SH-SY5Y (cell line): ENCODE measurements at regions not wholly inside any gene's neighbourhood (a gene's known extent, or its start where the extent isn't known, plus 50 kb on each side); places are given as distances from the start of the nearest gene placed in this dataset.

Experiments
- GATA2 ChIP-seq: IDR thresholded peaks from 2 replicates; pipeline ENCODE4 v1.6.1; 2011; ENCODE audit warnings: mild to moderate bottlenecking, low read depth, low read length
- GATA3 ChIP-seq: IDR thresholded peaks from 2 replicates; pipeline ENCODE4 v1.6.1; 2011; ENCODE audit warnings: low read depth, mild to moderate bottlenecking, low read length, moderate library complexity

DNA sequence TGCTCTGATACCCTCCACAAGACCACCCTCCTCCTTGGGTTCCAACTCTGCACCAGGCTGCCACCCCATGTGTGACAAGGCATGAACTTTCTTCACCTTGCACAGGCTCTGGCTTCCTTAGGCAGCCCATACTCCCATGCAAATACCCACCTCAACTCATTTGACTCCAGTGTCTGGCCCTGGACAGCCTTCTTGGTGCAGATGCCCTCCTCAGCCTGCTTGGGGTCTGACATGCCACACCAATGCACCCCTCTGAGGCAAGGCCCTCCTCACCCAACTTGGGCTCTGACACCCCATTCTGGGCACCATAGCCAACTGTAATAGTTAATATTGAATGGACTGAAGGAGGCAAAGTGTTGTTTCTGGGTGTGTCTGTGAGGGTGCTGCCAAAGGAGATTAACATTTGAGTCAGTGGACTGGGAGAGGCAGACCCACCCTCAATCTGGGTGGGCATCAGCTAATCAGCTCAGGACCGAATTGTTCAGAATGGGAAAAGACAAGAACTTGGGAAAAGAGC, 115.0 kb upstream of the EPB41L4A start:
- TF ChIP-seq GATA3 (no peak), GATA2 (no peak)

DNA sequence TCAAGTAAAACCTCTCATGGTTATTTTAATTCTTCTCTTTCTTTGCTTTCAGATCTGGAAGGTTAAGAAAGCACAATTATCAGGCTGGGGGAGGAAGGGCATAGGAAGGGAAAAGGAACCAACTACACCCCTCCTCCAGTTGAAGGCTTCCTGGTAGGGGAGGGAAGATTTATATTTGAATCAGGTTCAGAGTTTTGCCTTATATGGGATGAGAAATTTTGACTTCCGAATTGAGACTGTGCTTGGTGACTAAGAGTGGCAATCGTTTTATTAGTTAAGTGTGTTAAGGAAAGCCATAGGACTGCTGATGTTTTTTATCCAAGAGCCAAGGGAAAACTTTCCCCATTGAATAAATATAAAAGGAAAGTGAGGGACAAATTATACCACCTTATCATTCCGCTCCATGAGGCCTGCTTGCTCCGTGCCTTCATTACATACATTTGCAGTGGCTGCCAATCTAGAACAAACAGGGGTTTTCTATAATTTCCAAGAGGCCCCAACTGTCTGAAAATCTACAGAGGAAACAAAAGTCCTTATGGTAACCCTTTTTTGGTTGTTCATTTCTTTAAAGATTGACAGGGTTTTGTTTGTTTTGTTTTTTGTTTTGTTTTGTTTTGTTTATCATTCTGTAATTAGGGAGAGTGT, 115.7 kb upstream of the EPB41L4A start:
- TF ChIP-seq GATA3: no peak
- TF ChIP-seq GATA2: no peak

DNA sequence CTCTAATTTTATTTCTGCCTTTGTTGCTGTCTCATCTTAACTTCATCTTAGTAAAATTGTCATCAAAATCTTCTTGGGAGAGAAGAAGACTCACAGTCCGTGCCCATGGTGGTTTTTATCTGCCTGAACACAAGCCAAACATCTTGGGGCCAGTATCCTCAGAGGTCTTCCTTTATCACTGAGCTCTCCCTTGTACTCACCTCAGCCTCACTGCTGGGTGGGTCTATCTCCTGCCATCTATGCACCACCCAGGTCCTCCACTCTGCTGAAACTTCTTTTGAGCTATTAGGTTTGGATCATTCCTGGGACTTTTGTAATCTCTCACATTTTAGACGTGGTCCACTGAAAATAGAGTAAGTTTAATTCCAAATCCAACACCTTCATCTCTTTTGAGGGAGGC, 116.3 kb upstream of the EPB41L4A start:
- TF ChIP-seq GATA3: no peak
- no peak for TF ChIP-seq GATA2

DNA sequence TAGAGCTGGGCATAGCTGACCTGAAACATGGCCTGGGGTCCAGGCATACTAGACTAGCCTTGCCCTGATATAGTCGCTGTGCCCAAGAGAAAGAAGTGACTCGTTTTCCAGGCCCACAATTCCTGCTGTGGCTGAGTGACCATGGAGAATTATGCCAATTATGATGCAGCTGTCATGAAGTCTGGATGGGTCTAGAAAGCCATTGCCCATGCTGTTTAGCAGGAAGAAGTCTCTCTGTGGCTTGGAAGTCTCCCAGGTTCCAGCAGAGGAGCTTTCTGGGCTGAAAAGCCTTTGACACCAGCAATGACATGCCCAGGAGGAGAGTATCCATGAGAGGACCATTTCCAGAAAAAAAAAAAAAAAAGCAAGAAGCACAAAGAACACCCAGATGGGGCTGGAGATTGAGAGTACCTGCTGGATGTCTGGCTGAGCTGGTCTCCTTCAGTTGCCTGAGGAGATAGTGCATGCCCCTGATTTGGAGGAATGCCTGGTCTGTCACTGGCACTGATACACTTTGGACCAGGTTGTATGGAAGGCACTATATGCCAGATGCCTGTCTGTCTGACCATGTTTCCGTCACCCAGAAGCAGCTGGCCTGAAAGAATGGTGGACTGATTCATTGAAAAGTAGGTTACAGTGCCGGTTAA, 128.0 kb upstream of the EPB41L4A start:
- TF ChIP-seq GATA3 (no peak), GATA2 (no peak)

DNA sequence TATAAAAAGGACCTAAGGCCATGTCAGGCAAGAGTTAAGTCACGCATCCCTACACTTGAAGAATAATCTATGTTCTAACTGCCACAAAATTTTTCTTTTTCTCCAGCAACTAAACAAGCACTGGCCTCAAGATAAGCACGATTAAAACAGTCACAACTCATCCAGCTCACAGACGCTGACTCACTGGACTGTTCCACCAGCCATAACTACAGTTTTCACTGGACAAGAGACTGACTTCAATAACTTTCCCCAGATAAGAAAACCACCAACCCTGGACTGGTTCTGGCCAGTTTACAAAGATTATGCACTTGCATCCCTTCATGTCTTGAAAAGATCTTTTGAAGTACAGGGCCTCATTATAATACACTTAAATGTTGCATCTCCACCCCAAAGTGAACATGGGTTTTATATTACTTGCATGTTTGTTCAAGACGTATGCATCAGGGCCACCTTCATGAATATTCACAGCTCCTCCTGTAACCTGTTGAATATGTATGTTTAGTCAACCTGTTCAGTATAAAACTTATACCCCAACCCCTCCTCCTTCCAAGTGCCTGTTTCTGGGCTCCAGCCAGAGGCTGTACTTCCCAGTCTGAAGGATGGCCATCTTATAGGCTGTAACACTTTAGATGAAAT, 129.3 kb upstream of the EPB41L4A start:
- TF ChIP-seq GATA2 (no peak), GATA3 (no peak)

- TF ChIP-seq GATA3 (no peak), GATA2 (no peak)
Measured at GRCh38 chr5:112549127-112549526, 130.1 kb upstream of the EPB41L4A start.

GRCh38 chr5:112549605-112550166, 130.6 kb upstream of the EPB41L4A start:
- TF ChIP-seq GATA3 (no peak), GATA2 (no peak)

DNA sequence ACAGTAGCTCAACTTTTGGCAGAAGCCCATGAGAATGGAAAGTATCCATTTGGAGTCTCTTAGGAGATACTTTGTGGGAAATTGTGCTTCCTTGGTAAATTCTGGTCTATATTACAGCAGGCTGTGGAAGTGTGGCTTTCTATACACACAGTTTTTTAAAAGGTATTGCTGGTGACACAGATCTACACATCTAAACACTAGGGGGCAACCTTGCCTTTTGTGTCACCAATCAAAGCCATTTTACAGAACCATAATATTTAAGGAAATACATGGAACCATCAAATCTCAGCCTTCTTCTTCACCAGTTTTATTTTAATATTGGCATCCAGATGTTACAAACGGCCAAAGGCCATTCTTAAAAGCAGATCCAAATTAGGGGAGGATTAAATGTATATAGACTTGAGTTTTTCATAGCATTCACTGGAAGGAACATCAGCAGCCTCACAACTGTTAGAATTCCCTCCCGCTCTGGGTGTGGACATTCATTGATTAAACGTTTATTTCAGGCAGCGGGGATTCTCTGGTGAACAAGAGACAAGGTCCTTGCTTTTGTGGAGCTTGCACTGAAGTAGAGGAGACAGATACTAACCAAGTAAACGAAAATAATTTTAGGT, 132.4 kb upstream of the EPB41L4A start:
- TF ChIP-seq GATA2 (no peak), GATA3 (no peak)

DNA sequence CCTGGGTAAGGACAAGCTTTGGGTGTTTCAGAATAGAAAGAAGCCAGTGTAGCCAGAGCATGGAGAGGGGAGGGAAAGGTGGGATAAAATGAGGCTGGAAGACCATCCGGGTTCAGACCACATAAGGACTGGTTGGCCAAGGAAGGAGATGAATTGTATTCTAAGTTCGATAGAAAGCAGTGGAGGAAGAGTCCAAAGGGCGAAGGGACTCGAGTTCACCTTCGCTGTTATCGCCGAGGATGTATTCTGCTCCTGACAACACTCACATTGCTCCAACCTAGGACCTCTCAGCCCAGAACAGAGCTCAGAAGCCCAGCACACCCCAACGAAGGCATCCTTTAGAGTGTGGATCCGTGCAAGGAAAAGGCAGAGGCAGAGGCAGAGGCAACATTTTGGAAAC, 133.1 kb upstream of the EPB41L4A start:
- TF ChIP-seq GATA3: no peak
- TF ChIP-seq GATA2: no peak

GRCh38 chr5:112552791-112553190, 133.7 kb upstream of the EPB41L4A start:
- TF ChIP-seq GATA3 (no peak), GATA2 (no peak)

- TF ChIP-seq GATA3 (no peak), GATA2 (no peak)
Measured at GRCh38 chr5:112554101-112554977, 135.3 kb upstream of the EPB41L4A start.

GRCh38 chr5:112555197-112555596, 136.1 kb upstream of the EPB41L4A start:
- TF ChIP-seq GATA2: no peak
- TF ChIP-seq GATA3: no peak

GRCh38 chr5:112555691-112556090, 136.6 kb upstream of the EPB41L4A start:
- no peak for TF ChIP-seq GATA3
